Calu3 (cell line): ENCODE measurements at regions not wholly inside any gene's neighbourhood (a gene's known extent, or its start where the extent isn't known, plus 50 kb on each side); places are given as distances from the start of the nearest gene placed in this dataset.

Experiments
- BruUV-seq: library from RNA; stranded (reverse); fragments of 400-500 nt; replicated peaks from 2 replicates; lab custom pipeline; 2021; lab: Mats Ljungman, UMichigan
- CTCF ChIA-PET: fragments of 300-600 bp; sonication (Branson Sonifier 250); formaldehyde crosslinking; loops from one replicate; lab custom pipeline; 2022; ENCODE audit warnings: antibody characterized with exemption; lab: Charles Lee
- DNase-seq: peaks from one replicate; pipeline ENCODE4 v3.0.0; 2022
- H3K27ac Mint-ChIP-seq: one replicate; pipeline ENCODE4 v1.8.0; 2022; ENCODE audit warnings: mixed read lengths; ENCODE audit not compliant: unreplicated experiment
- H3K27me3 Mint-ChIP-seq: one replicate; pipeline ENCODE4 v1.8.0; 2022; ENCODE audit warnings: mixed read lengths; ENCODE audit not compliant: unreplicated experiment
- H3K36me3 Mint-ChIP-seq: one replicate; pipeline ENCODE4 v1.8.0; 2022; ENCODE audit warnings: mild to moderate bottlenecking, moderate library complexity, mixed read lengths; ENCODE audit not compliant: insufficient read depth, unreplicated experiment
- H3K4me1 Mint-ChIP-seq: one replicate; pipeline ENCODE4 v1.8.0; 2022; ENCODE audit warnings: mild to moderate bottlenecking, low read depth, mixed read lengths; ENCODE audit not compliant: unreplicated experiment
- H3K4me3 Mint-ChIP-seq: one replicate; pipeline ENCODE4 v1.8.0; 2022; ENCODE audit warnings: mild to moderate bottlenecking, low read depth, moderate library complexity, mixed read lengths; ENCODE audit not compliant: unreplicated experiment
- H3K9me3 Mint-ChIP-seq: one replicate; pipeline ENCODE4 v1.8.0; 2022; ENCODE audit warnings: low read depth, mixed read lengths; ENCODE audit not compliant: unreplicated experiment
- CTCF ChIP-seq: fragments of 200-600 bp; IDR thresholded peaks from one replicate; pipeline ENCODE4 v1.8.0; 2022; ENCODE audit warnings: antibody characterized with exemption; ENCODE audit not compliant: unreplicated experiment
- intact Hi-C: fragments of 100-400 bp; cut with micrococcal nuclease; formaldehyde crosslinking; loops from one replicate; pipeline ENCODE4 v1.10.0; 2022; ENCODE audit not compliant: unreplicated experiment

GRCh38 chrX:22746081-22746480 lies 253.7 kb upstream of the DDX53 start:
- Mint-ChIP-seq H3K36me3 (no peaks in the 10 kb centered on the region), H3K4me1 (no peaks in the 10 kb centered on the region), H3K9me3 (no peaks in the 10 kb centered on the region), H3K27ac (no peak overlapping the region), H3K4me3 (no peak overlapping the region), H3K27me3 (no peaks in the 10 kb centered on the region)
- intact Hi-C loops, result loop anchor here (10.0 kb wide), 1 partner anchor 761 kb away; no protein-coding TSS in a partner anchor
- no TSS peak for BruUV-seq
- DNase-seq, result no peak
- CTCF ChIA-PET, result no interaction called here
- TF ChIP-seq CTCF, result no peak

- CTCF ChIA-PET, result interaction anchor here (1.1 to 1.3 kb wide), 2 partner anchors 613 to 763 kb away, joined by 7 to 10 read pairs; no protein-coding TSS in a partner anchor
- no peak for TF ChIP-seq CTCF
- intact Hi-C loops, result loop anchor here (1.0 to 10.0 kb wide), 2 partner anchors 612 to 764 kb away; no protein-coding TSS in a partner anchor
- no peaks in the 10 kb centered on the region for H3K27me3 Mint-ChIP-seq
- no peaks in the 10 kb centered on the region for H3K36me3 Mint-ChIP-seq
- no peak overlapping the region for H3K4me3 Mint-ChIP-seq
- H3K4me1 Mint-ChIP-seq, result no peaks in the 10 kb centered on the region
- no peak overlapping the region for H3K27ac Mint-ChIP-seq
- no TSS peak for BruUV-seq
- DNase-seq, result peak; percentile 50
- H3K9me3 Mint-ChIP-seq, result no peaks in the 10 kb centered on the region
Observed at GRCh38 chrX:22748093-22748999, 251.4 kb upstream of the DDX53 start.

- Mint-ChIP-seq H3K27ac (no peak overlapping the region), H3K4me1 (no peaks in the 10 kb centered on the region), H3K9me3 (peaks cover 5% of the 10 kb centered on the region), H3K27me3 (no peaks in the 10 kb centered on the region), H3K36me3 (no peaks in the 10 kb centered on the region), H3K4me3 (no peak overlapping the region)
- no TSS peak for BruUV-seq
- CTCF ChIA-PET, result no interaction called here
- intact Hi-C loops, result no loop called here
- TF ChIP-seq CTCF, result no peak
- DNase-seq, result no peak
Observed at GRCh38 chrX:22758807-22759481, 240.8 kb upstream of the DDX53 start.

GRCh38 chrX:22760513-22761057 lies 239.2 kb upstream of the DDX53 start:
- no peak overlapping the region for H3K4me3 Mint-ChIP-seq
- TF ChIP-seq CTCF, result no peak
- H3K27ac Mint-ChIP-seq, result no peak overlapping the region
- CTCF ChIA-PET, result no interaction called here
- H3K4me1 Mint-ChIP-seq, result no peaks in the 10 kb centered on the region
- no peak for DNase-seq
- no peaks in the 10 kb centered on the region for H3K27me3 Mint-ChIP-seq
- BruUV-seq, result no TSS peak
- H3K36me3 Mint-ChIP-seq, result no peaks in the 10 kb centered on the region
- peaks cover 5% of the 10 kb centered on the region for H3K9me3 Mint-ChIP-seq
- intact Hi-C loops, result no loop called here
